IPS-NIHi7 (cell line): ENCODE measurements at regions not wholly inside any gene's neighbourhood (a gene's known extent, or its start where the extent isn't known, plus 50 kb on each side); places are given as distances from the start of the nearest gene placed in this dataset.
A peak's percentile ranks its signal among the peaks of the same experiment; 100 is the strongest.
"Not testable (repeated sequence)": the region's sequence is repeated elsewhere in the genome, so short reads cannot be mapped to it uniquely, and the experiment has no call there.

Experiments
- DNase-seq: peaks from one replicate; pipeline ENCODE4 v3.0.0; 2012; ENCODE audit warnings: mixed read lengths; ENCODE audit errors: extremely low spot score

DNA sequence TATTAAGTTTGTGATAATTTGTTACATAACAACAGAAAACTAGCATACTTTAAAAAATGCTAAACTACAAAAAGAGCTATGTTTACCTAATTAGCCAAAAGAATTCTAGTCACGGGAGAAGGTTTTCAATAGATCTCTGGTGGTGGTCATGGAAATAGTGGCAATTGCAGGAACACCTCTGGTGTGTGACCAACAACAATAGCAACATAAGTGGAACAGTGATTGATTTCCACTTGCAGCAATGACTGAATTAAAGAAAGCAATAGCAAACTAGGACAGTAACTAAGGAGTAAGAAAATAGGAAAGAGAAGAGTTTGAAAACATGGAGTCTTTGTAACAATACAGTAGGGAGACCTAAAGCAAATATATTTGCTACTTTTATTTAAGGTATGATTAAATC is 171.3 kb upstream of the ADGRL4 start:
- no peak for DNase-seq

DNA sequence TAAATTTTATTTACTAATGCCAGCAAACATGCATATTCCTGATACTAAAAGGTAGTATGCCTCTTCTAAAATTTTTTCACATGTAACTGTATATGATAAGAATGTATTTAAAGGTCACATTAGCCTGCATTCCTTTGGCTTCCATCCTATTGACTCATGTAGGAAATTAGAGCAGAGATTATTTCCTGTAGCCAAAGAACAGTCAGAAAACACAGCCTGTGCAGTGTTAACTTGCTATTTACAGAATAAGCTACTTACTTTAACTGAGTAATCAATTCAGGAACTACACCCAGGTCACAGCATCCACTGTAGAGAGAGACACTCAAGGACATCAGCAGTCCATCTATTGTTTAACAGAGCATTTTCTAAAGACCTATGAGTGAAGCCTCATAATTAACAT is 154.5 kb upstream of the ADGRL4 start:
- DNase-seq, result no peak

DNA sequence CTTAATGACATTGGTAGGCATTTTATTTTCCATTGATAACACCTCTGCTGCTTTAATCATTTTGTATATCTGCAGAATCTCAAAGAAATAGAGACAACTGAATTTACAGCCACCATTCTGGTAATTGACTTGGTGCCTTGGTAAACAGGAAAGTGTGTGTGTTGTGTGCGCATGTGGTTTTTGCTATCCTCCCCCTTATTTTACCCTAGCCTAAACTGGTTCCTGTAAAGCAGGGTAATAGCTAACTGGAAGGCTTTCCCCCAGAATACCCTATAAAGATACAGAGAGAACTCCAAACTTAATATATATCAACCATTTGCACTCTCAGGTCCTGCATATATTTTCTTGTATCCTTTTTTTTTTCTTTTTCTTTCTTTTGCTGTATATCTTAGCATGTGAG is 149.5 kb upstream of the ADGRL4 start:
- no peak for DNase-seq

DNA sequence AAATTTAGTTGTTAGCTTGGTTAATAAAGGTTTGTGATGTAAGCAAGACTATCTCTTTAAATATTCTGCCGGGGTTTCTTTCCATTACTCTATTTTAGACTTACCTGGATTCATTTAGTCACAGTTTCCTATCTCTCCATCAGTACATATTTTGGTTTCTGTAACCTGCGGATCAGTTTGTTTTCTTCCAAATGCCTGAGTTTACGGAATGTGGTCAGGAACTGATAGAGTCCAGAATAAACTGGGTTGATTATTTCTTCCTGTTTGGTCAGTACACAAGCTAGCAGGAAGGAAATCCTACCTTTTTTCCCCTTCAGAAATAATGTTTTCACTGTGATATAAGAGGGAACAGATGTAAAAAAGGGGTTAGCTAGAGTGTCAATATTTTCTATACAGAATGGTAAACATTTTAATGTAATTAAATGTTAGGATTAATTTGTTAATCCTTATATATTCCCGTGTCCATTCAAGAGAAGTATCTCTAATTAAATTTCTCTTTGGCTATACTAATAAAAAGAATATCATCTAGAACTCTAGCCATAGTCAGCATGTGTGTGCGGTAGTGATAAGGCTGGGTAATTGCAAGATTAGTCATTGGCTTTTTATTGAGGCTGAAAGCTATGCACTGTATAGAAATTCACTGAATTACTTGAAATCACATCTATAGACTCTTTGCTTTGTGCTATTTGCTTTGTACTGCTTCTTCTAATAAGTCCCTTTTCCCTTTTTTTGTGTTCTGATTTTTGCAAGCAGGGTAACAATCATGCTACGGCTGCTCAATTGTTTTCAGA is 144.7 kb upstream of the ADGRL4 start:
- DNase-seq, result no peak

DNA sequence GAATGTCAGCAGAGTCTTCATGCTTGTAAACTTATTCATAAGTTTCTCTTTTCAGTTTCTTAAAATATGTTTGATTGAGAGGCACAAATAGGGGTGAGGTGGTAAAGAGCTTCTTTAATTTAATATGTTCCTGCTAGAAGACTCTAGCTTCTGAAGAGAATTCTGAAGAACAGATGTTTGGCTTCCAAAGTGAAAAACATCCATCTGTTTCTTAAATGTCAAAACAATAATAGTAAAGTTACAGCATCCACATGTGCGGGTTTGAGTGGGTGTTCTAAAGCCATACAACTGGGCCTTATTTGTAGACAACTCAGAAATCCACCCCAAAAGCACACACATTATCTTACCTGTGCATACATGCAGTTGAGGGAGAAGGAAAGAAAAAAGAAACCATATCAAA is 144.0 kb upstream of the ADGRL4 start:
- no peak for DNase-seq

DNA sequence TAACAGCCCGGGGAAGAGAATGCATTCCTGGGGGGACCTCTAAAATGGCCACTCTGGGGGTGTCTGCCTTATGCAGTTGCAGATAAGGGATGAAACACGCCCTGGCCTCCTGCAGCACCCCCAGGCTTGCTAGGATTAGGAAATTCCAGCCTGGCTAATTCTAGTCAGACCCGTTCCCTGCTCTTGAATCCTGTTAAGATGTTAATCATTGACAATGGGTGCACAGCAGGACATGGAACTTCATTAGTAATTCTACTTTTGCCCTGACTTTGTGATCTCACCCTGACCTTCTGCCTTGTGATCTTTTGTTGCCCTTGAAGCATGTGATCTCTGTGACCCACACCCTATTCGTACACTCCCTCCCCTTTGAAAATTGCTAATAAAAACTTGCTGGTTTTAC is 131.7 kb upstream of the ADGRL4 start:
- DNase-seq, result not testable (repeated sequence)

DNA sequence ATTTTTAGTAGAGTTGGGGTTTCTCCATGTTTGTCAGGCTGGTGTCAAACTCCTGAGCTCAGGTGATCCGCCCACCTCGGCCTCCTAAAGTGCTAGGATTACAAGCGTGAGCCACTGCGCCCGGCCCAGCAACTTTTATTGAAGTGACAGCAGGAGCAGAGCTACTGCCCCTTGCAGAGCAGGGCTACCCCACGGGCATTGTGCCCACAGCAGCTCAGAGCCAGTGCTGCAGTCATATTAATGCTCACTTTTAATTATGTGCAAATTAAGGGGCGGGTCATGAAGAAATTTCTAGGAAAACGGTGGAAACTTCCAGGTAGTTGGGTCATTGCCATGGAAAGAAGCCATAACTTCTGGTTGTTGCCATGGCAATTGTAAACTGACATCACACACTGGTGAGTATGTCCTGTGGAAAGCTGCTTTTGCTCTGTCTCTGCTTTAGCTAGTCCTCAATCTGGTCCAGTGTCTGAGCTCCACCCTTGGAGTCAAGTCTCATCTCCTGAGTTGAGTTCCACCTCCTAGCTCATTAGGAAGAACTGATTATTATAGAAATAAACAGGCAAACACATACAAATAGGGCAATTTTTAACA is 127.3 kb upstream of the ADGRL4 start:
- no peak for DNase-seq

DNA sequence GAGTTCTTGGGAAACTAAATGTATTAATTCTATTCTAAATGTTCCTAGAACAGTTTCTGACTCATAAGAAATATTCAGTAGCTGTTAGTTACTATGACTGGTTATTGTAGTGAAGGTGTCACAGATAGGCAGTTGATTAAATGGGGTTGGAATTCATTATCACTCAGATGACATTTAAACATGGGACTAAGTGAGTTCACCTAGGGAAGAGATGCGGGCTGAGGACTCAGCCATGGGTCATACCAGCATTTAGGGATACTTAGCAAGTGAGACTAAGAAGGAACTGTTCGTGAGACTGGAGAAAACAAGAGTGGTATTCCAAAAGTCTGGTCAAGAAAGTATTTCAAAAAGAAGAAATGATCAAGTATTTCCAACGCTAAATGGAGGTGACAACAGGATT is 125.1 kb upstream of the ADGRL4 start:
- no peak for DNase-seq

DNA sequence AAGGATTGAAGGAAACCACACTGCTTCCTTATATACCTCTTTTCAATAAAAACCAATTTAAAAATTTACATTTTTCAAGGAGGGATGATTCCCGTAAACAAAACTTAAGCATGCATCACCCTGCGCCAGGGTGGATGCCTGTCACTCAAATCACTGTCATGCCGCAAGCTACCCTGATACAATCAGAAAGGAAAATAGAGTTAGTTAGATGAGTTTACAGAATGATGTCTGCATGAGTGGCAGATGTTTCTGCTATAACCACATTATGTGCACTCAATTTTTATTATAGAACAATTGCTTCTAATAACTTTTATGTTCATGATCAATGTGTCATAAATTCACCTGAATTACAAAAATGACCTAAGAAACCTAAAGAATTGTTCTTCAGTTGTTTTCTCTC is 123.4 kb upstream of the ADGRL4 start:
- no peak for DNase-seq

DNA sequence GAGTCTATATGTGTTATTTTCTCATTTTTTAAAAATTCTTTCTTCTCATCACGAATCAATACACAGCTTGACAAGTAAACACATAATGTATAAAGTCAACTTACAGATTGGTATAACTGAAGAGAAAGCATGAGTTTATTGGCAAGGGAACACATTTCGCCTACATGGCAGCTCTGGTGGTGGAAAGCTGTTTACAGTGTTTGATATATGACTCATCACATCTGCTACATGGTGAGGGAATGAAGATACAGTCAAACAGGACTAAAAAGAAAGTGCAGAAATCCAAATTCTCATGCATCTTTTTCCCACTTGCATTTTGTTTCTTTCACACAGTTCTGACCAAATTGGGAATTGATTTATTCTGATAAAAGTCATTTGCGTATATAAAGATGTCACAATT is 122.2 kb upstream of the ADGRL4 start:
- no peak for DNase-seq

DNA sequence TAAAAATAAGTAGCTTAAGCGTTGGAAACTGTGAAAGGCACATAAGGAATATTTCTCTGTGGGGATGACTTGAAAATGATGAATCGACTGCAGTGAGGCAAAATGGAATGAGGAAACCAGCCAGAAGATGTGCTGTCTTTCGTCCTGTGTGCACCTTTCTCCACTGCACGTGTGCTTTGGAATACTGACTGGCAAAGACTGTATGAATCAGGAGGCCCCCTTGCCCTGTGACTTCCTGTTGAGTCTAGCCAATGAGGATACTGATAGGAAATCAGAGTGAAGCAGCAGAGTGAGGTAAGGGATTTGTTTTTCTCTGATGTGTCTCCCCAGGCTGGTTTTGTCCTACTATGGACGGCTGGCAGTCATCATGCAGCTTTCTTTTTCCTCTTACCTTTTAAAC is 118.2 kb upstream of the ADGRL4 start:
- DNase-seq, result no peak

DNA sequence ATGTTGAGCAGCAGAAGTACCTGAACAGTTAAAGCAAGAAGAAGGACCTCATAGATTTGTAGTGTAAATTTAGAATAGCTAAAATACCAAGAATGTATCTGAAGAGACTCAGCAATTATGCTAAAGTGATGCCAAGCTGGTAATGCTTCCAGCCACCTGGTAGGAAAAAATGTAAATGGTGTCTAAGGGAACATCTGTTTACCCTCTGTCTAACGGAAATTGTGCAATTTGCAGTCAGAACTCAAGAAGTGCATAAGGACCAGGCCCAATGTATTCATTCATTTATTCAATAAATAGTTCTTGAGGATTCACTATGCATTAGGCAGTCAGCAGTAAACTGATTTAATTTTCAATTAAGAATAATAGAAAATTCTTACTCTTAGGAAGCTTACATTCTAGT is 116.0 kb upstream of the ADGRL4 start:
- DNase-seq, result no peak

DNA sequence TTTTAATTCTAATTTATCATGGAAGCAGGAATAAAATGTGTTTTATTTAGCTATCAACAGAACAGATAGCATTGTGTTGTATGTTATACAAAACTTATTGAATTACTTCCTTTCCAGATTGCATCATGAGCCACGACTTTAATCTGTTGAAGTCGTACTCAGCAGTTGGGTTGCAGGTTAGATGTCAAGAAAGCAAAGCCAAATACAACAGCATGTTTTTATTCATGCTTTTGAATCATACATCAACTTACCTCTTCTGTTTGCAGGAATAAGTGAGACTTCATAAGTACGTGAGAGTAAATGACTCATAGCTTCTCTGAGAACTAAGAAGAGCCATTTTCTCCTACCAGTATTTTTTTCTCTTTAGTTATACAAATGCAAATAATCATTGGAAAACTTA is 110.8 kb upstream of the ADGRL4 start:
- no peak for DNase-seq

DNA sequence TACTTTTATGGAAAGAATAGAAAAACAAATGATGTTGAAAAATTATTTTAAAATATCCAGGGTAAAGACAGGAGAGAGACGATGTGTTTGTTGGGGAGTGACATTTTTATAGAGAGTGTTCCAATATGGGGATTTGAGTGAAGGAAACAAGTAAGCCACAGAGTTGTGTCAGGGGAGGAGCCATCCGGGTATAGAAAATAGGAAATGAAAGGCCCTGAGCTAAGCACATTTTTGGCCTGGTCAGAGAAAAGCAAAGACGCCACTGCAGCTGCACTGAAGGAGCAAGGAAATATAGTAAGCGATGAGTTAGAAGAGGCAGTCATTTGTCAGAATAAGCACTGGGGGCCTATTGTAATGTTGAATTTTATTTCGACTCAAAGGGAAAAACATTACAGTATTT is 107.3 kb upstream of the ADGRL4 start:
- DNase-seq, result no peak

DNA sequence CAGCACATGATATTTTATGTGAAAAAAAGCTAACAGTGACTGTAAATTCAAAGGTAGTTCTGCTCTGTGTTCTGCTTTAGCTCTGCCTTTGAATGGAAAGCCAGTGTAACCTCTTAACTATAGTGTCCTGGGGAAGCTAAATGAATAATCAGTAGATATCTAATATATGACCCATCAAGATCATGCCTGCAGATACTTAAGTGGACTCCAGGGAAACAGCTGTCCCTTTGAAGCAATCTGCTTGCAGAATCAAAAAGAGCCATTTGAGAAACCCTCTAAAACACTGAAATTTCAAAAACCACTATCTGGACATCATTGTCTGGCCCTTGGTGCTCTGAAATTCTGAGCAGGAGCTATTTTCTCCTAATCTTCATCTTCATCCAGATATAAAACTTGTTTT is 104.2 kb upstream of the ADGRL4 start:
- no peak for DNase-seq

DNA sequence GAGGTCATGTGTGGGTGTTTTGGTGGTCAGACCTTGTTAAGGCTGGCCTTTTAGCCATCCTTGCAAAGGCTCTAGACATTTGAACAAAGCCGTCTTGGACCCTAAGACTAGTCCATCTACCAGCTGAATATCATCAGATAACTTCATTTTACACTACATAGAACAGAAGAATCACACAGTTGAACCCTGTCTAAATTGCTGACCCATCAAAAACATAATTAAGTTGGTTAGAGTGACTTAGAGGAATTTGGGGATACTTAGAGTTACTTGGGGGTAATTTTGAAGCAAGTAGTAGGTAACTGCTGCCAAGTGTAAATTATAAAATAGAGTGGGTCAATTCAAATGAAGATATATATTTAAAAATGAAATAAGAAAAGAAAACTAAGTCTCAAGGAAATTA is 102.9 kb upstream of the ADGRL4 start:
- DNase-seq, result no peak

DNA sequence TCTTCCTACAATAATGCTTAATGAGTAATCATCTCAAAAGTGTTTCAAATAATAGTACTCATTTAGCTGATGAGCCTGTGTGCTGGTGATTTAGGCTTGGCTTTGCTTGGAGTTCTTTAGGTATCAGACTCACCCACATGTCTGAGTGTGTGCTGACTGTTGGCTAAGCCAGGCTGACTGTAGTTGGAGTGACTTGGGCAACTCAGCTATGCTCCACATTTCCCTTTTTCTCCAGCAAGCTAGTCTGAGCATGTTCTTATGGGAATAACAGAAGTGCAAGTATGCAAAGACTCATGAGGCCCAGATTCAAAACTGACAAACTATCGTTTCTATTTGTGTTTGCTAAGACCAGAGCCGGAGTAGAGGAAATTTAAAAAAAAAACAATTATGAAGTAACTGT is 99.0 kb upstream of the ADGRL4 start:
- no peak for DNase-seq

DNA sequence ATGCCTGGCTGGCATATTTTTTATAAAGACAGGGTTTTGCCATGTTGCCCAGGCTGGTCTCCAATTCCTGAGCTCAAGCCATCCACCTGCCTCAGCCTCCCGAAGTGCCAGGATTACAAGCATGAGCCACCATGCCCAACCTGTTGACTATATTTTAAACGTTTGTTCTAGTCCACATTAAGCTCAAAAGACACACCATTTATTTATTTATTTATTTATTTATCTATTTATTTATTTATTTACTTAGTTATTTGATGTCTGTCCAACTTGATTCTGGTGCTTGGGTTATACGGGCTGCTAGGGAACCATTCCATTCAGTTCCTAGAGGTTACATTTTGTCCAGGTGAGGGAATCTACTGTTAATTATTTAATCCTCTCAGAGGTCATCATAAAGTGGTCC is 98.1 kb upstream of the ADGRL4 start:
- DNase-seq, result no peak

DNA sequence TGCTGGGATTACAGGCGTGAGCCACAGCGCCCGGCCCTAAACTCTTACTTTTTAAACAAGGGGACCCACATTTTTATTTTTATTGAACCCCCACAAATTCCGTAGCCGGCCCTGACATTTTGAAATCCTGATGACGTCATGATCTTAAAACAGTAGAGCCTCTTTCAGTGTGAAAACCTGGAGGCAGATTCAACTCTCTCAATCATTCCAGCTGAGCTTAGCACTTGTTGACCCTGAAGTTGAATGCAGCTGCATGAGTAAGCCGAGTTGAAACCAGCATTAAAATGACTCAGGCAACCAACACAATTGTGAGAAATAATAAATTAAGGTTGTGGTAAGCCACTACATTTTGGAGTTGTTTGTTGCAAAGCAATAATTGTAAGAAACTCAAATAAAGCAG is 93.9 kb upstream of the ADGRL4 start:
- peak; percentile 13 for DNase-seq

DNA sequence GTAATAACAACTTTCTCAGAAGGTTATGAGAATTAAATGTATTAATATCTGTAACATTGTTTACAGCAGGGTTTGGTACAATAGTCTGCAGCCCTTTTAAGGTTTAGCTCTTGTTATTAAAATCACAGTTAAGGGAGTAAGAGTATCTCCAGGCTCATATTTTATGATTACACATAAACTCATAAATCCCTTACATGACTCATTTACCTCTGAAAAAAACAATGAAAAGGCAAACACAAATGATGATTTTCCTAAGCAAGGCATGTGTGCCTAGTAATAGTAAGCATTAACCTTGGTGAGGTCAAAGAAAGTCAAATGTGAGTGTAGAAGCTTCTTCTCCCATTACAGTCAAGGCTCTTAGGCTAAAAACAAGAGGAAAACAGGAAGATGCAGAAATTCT is 84.5 kb upstream of the ADGRL4 start:
- no peak for DNase-seq

DNA sequence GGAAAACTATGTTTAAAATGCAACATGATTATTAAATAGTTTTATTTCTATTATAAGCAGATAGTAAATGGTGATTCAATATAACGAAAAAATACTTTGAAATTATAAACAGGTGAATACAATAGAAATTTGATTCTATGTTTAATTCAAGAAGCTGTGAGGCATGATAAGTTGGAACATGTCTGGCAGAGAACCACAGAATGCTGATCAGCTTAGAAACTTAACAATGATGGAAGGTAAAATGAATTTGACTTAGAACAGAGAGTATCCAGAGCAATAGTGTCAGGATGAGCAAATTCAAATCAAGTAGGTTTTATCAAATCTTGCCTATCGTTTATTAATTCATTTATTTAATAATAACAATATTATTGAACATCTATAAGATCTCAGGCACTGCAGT is 83.4 kb upstream of the ADGRL4 start:
- DNase-seq, result no peak

DNA sequence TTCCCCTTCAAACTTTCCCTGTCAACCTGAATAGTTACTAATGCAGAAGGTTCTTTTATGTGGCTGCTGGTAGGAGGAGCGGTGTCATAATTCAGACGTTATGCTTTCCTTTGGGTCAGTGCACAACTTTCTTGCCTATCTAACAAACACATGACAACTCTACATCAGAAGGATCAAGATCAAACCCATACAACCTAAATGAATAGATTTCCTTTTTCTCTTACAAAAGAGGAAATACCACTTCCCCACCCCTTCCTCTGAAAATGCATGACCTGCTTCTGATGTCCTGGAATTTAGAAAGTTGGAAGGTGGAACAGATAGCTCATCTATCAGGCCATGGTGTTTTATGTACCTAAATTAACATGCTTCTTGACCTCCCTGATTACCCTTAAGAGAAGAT is 75.7 kb upstream of the ADGRL4 start:
- DNase-seq, result no peak

DNA sequence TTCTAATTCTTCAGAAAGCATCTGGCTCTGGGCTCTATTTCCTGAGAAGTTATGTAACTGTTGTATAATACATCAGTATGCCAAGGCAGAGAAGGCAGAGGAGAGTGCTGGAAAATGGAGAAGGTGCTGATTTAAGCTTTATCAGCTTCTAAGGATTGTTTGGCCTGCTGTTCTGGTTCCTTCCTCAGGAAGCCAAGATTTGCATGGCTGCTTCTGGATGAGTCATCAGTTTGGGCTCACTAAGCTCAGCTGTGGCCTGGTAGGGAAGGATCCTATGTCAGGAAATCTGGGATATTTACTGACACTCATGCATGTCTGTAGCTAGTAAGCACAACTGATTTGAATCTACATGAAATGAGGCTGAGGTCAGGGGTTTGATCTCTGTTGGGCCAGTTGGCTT is 73.2 kb upstream of the ADGRL4 start:
- peak; percentile 67 for DNase-seq

DNA sequence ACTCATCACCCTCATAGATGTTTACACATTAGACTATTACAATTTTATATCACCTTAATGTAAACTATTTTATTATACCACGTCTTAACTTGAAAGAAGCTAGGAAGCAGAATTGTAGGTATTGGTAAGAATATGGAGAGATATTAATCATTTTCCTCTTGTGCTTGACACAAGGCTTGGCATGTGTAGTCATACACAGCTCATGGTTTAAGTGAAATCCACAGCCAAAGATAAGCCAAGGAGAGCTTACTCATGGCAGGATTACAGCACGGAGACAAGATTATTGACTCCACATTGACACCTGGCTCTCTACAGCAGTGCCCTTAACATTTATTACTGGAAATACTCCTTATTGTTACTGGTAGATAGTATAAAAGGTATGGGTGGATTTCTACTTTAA is 68.4 kb upstream of the ADGRL4 start:
- no peak for DNase-seq
